GM21381 (cell line): ENCODE measurements at regions not wholly inside any gene's neighbourhood (a gene's known extent, or its start where the extent isn't known, plus 50 kb on each side); places are given as distances from the start of the nearest gene placed in this dataset.

Experiments
- ATAC-seq: cut with Tn5 transposase; IDR thresholded peaks from one replicate; pipeline ENCODE4 v1.9.1; 2021; ENCODE audit warnings: mild to moderate bottlenecking, moderate library complexity; ENCODE audit not compliant: unreplicated experiment

DNA sequence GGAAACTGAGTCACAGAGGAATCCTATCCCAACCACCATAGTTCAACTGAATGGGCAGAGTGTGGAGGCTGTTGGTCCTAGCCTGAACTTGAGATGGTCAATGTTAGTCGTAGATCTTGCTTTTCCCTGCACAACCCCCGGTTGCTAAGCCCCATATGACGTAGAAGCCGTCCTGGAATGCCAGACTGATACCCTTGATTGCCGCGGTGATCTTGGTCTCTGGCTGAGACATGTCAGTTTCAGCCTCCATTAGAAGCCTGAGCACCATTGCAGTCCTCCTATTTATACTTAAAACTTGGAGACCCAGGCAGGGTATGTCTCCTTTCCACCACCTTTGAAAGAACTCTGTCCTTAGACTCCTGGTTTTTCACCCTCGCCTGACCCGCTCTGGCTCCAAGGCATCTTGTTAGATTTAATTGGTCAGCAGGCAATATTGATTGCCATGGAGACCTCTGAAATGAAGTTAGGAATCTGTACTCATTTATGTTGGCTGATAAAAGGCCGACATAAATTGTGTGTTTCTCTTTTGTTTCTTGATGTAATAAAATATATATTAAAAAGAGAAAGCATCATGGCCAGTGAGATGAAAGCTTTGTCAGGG lies 53.4 kb downstream of the RPLP1 start:
- no peak for ATAC-seq

- no peak for ATAC-seq
These were observed 56.0 kb downstream of the RPLP1 start for GRCh38 chr15:69508659-69509058.

GRCh38 chr15:69509131-69509530 lies 56.5 kb downstream of the RPLP1 start:
- ATAC-seq = no peak

- ATAC-seq = no peak
These were observed 57.9 kb downstream of the RPLP1 start for GRCh38 chr15:69510556-69510955.

DNA sequence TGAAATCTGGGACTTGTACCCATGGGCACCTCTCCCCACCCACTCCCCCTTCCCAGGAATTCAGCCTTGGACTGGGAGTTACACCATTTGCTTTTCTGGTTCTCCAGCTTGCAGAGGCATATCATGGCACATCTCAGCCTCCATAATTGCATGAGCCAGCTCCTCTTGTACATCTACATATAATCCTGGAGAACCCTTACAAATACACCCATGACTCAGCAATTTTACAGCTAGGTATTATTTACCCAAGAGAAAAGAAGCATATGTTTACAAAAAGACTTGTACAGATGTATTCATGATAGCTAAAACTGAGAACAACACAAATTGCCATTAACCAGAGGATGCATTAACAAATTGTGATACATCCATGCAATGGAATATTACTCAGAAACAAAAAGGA lies 58.4 kb downstream of the RPLP1 start:
- no peak for ATAC-seq

DNA sequence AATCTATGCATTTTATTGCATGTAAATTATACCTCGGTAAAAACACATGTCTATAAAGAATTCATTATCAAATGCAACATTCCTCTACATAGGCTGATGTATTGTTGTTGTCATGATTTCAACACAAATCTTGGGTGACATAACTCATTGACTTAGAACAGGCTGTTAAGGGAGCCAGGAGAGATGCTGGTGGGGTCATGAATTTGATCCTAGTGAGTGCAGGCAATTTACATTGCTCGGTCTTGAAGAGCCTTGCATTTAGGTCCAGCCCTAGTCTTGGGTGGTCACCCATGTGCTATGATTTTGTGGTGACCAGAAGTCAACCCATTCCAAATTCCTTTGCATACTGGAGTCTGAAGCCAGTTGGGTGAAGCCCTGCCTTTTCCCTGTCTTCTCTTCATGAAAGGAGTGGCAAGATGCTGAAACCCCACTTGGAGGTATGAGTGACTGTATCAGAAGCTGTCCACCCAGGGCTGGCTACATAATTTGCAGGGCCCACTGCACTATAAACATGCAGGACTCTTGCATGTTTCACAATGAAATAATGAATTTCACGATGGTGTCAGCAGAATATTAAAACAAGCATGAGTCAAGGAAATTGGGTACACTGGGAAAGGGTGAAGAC lies 59.2 kb downstream of the RPLP1 start:
- ATAC-seq = no peak

GRCh38 chr15:69513450-69513960 lies 60.9 kb downstream of the RPLP1 start:
- no peak for ATAC-seq

DNA sequence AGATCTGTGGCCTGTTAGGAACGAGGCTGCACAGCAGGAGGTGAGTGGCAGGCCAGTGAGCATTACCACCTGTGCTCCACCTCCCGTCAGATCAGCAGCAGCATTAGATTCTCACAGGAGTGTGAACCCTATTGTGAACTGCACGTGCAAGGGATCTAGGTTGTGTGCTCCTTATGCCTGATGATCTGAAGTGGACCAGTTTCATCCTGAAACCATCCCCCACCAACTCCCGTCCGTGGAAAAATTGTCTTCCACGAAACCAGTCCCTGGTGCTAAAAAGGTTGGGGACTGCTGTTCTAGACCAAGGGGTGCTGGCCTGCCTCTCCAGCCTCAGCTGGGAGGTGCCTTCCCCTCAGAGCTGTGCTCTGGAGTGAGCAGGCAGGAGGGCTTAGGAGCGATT lies 61.4 kb downstream of the RPLP1 start:
- no peak for ATAC-seq

DNA sequence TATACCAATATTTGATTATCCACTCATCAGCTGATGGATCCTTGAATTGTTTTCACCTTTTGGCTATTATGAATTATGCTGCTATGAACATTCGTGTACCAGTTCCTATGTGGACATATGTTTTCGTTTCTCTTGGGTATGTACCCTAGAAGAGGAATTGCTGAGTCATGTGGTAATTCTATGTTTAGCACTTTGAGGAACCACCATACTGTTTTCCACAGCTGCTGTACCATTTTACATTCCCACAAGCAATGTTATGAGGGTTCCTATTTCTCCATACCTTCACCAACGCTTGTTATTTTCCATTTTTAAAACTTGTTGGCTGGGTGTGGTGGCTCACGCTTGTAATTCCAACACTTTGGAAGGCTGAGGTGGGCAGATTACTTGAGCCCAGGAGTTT lies 62.9 kb downstream of the RPLP1 start:
- no peak for ATAC-seq

DNA sequence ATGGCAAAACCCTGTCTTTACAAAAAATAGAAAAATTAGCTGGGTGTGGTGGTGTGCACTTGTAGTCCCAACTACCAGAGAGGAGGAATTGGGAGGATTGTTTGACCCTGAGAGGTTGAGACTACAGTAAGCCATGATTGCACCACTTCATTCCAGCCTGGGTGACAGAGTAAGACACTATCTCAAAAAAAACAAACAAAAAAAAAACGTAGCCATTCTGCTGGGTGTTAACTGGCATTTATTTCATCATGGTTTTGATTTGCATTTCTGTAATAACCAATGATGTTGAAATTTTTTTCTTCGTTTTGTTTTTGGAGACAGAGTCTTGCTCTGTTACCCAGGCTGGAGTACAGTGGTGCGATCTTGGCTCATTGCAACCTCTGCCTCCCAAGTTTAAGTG lies 63.3 kb downstream of the RPLP1 start:
- ATAC-seq = no peak

DNA sequence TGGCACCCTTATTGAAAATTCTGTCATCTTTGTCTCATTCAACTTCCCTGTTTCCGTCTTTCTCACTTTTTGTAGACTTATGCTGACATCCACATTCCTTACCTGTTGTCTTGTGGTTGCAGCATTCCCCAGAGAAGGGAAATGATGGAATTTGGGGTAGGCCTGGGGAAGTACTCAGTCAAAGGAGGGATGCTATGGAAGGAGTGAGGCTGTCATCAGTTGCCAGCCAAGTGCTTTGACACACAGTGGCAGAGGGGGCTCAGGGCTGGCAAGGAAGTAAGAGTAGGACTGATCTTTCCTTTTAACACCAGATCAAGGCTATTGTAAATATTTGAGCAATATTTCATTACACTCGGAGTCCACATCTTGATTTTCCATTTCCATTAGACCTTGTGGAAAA lies 64.4 kb downstream of the RPLP1 start:
- no peak for ATAC-seq

DNA sequence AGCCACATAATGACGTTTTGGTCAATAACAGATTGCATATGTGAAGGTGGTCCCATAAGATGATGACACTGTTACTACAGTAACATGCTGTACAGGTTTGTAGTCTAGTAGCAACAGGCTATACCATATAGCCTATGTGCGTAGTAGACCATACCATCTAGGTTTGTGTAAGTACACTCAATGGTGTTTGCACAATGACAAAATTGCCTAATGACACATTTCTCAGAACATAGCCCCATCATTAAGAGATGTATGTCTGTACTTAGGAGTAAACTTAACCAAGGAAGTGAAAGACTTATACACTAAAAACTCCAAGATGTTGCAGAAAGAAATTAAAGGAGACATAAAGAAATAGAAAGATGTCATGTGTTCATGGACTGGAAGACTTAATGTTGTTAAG lies 66.2 kb downstream of the RPLP1 start:
- ATAC-seq = no peak

- ATAC-seq = no peak
These were observed 67.4 kb downstream of the RPLP1 start for GRCh38 chr15:69520067-69520466.

DNA sequence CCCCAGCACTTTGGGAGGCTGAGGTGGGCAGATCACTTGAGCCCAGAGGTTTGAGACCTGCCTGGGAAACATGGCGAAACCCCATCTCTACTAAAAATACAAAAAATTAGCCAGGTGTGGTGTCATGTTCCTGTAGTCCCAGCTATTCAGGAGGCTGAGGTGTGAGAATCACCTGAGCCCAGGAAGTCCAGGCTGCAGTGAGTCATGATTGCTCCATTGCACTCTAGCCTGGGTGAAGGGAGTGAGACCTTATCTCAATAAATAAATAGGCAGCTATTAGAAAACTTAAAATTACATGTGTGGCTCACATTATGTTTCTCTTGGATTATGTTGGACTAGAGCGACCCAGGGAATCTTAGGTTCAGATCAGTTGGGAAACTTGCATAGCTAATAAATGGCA lies 69.7 kb downstream of the RPLP1 start:
- ATAC-seq = no peak

DNA sequence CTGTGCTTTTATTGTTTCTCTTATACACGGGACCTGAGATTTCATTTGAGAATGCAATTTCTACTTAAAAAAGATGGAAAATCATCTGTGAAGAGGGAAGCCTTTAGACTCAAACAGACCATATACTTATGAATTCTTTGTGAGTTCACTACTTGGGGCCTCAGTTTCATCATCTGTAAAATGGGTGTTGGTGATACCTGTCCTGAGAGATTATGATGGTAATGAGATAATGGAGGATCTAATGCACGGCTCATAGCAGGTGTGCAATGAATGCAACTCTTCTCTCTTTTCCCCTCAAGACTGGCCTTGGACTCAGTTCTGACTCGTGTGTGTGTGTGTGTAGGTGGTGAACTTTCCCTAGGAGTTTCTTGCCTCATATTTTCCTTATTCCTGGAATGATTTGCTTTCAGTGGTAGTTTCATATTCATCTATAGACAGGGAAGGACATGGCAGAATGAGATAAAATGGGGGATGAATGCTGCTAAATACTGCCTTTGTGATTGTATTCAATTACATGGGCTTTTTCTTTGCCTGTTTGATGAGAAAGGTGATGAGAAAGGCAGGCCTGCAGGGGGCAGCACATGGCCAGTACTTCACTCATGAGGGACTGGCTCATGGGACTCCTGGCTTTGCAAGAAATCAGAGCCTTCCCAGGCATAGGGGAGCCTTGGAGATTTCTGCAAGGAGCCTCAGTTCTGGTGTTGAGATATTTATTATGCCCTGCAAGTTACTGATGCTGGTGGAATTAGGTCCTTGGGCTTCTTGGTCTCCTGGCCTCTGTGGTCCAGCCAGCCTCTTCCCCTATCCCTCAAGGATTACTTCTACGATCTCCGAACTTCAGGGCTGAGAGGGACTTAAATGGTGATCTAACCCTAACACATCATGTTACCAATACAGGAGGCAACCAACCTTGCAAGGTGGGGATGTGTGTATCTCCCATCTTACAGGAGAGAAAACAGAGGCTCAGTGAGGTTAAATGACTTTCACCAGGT lies 70.7 kb downstream of the RPLP1 start:
- ATAC-seq = no peak

DNA sequence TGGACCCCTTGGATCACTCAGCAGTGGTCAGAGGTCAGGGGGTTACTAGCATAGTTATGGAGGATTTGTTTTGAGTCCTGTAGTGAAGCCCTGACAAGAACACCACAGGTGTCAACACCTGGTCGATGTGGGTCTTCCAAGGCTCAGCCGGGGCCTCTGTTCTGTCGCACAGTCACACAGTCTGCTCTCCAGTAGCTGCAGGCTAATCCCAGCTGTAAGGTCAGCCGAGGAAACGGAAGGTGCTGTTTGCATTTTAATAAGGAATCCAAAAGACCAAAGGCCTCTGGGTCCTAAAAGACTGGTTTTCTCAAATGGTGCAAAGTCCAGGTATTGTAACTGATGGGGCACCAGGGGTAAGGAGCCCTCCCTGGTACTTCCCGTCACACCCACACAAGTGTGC lies 71.7 kb downstream of the RPLP1 start:
- ATAC-seq = no peak

DNA sequence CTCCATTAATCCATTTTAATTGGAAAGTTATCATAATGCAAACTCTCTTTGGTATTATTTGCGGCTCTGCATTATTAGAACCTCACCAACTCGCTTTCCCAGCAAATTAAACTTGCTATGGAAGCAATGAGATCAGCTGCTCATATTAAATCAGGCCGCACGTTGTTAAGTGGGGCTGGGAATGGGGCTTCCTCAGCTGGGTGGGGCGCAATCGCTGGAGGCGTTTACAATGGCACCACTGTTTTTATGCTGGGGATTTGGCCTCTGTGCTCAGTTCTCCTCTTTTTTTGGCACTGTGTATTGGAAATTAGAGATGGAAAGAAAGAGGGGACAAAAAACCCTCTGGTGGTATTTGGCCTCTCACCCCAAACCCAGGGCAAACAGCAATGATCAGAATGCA lies 72.2 kb downstream of the RPLP1 start:
- ATAC-seq = no peak

GRCh38 chr15:69525543-69525942 lies 72.9 kb downstream of the RPLP1 start:
- ATAC-seq = no peak

DNA sequence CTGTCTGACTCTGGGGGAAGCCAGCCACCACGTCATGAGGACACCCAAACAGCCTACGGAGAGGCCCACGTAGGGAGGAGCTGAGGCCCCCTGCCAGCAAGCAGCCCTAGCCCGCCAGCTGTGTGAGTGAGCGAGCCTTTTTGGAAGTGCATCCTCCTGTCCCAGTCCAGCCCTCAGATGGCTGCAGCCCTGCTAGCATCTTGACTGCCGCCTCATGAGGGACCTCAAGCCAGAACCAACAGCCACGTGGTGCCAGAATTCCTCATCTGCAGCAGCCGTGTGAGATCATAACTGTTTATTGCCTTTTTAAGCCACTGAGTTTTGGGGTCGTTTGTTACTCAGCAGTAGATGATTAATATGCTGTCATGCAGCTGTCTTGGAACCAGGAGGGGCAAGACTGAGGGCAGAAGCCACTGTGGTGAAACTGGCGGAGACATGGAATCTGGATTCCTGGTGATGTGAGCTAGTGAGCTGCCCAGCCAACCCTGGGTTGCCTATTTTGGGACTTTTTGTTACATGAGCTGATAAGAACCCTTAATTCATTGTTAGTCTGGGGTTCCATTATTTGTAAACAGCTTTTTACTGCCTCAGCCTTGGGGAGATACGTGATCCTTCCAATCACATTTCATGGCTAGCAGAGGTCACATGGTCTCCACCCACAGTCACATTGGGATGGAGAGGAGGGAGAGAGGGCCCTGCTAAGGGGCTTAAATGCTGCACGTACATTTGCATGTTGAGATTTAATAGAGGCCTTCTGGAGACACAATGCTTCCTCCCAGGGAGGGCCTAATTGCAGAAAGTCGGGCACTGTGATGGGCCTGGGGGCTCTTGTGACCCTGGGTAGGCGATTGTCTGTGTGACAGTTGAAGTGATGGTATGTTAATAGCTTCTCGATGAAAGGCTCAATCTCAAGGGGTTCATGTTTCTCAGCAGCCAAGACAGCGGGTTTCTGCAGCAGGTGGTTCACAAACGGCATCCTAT lies 73.8 kb downstream of the RPLP1 start:
- ATAC-seq = no peak

DNA sequence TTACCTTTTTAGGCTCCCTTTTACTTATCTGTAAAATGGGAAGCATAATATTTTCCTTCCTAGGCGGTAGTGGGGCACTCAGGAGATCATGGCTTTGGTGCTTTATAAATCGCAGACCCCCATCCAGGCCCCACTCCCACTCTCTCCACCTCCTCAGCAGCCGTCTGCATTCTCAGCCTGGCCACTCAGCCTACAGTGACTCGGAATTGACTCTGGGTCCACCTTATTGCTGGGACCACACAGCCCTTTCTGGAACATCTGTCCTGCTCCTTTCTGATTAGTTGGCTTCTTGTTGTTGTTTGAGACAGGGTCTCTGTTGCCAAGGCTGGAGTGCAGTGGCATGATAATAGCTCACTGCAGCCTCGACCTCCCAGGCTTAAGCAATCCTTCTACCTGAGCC lies 76.5 kb downstream of the RPLP1 start:
- no peak for ATAC-seq
